ENCODE measurements at regions not wholly inside any gene's neighbourhood (a gene's known extent, or its start where the extent isn't known, plus 50 kb on each side); places are given as distances from the start of the nearest gene placed in this dataset.

DNA sequence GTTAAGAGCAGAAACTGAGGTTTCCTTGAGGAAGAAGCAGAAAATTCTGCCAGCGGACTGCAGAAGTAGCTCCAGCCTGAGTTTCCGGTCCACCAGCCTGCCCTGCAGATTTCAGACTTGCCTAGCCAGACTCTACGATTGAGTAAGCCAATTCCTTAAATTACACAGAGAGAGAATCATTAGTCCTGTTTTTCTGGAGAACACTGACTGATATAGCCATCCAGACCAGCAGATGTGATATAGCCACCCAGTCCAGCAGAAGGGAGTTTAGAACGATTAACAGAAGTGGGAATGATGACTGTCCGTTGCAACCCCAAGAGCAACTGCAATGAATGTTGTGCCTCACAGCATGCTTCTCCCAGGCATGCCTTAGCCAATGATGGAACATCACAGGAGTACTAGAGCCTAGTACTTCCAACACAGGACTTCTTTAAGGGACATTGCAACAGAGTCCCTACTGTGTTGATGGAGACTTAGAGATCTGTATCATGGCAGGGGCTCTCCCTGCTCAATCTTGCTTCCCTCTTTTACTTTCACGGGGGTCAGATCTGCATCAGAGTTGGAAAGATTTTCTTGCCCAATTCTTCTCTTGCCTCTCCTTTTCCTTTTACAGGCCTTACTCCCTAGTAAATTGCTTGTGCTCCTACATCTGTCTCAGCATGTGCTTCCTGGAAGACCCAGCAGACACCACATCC is 264.6 kb upstream of the CLNK start:
- TF ChIP-seq POLR2A (IDR thresholded peaks at IDR 0.05), result no peak
- TF ChIP-seq, protein P1, sequence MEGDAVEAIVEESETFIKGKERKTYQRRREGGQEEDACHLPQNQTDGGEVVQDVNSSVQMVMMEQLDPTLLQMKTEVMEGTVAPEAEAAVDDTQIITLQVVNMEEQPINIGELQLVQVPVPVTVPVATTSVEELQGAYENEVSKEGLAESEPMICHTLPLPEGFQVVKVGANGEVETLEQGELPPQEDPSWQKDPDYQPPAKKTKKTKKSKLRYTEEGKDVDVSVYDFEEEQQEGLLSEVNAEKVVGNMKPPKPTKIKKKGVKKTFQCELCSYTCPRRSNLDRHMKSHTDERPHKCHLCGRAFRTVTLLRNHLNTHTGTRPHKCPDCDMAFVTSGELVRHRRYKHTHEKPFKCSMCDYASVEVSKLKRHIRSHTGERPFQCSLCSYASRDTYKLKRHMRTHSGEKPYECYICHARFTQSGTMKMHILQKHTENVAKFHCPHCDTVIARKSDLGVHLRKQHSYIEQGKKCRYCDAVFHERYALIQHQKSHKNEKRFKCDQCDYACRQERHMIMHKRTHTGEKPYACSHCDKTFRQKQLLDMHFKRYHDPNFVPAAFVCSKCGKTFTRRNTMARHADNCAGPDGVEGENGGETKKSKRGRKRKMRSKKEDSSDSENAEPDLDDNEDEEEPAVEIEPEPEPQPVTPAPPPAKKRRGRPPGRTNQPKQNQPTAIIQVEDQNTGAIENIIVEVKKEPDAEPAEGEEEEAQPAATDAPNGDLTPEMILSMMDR (IDR thresholded peaks at IDR 0.05), result no peak

Data from adrenal gland (tissue), 5 donors.